ENCODE measurements at regions not wholly inside any gene's neighbourhood (a gene's known extent, or its start where the extent isn't known, plus 50 kb on each side); places are given as distances from the start of the nearest gene placed in this dataset.

DNA sequence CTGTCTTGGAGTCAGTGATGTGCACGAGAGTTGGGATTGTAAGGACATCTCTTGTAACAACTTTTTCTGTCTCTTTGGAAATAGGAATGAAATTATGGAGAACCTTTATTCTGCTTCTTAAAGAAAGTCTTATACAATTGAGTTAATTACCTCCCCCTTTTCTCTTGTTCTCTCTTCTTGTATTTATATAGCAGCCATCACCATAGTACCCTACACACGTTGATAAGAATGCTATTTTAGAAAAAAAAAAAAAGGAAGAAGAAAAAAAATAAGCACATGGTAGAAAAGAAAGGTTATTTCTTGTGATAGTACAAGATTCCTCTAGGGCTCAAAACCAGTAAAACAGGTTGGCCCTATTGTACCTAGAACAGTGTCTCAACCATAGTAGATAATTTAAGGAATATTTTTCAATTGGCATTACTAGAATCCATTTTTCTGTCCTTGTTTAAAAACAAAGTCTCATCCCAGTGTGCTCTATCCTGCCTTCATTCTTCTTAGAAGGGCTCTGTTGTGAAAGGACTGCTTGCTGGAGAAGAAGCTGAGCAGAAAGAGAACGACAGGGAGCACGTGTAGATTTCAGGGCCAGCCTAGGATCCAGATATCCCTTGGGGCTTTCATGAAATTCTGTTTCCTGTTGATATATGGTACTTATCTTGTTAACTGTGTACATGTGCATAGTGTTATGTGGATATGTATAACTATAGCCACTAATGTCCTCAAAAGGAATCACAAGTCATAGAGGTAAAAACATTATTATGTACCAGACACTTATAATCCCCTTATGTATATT is 392.3 kb upstream of the MEF2C start:
- Histone ChIP-seq H2AFZ (ENCODE audit: low read depth, low read length) (no peak overlapping the region), H3K79me2 (ENCODE audit: control insufficient read depth, insufficient read depth, low read length) (no peaks in the 10 kb centered on the region), H3K27ac (ENCODE audit: insufficient read depth, low read depth, low read length) (no peak overlapping the region), H3K27me3 (ENCODE audit: control insufficient read depth in 2 of 2, insufficient read depth in 2 of 2, low read length in 2 of 2) (no peaks in the 10 kb centered on the region), H3K4me3 (replicated peaks in 1 of 3; ENCODE audit: insufficient read depth in 1 of 3, low read depth in 1 of 3, low read length in 3 of 3) (no peak overlapping the region), H3K9me3 (replicated peaks; ENCODE audit: control insufficient read depth, insufficient read depth, low read length) (no peaks in the 10 kb centered on the region), H3K36me3 (ENCODE audit: control insufficient read depth in 2 of 2, extremely low read depth in 1 of 2, insufficient read depth in 2 of 2, low read length in 2 of 2) (no peaks in the 10 kb centered on the region), H3K4me2 (ENCODE audit: insufficient read depth, low read length) (no peak overlapping the region), H3K4me1 (ENCODE audit: control insufficient read depth, extremely low read depth, insufficient read depth, low read length) (no peaks in the 10 kb centered on the region), H3K9me1 (replicated peaks; ENCODE audit: control insufficient read depth, extremely low read depth, insufficient read depth, low read length) (no peaks in the 10 kb centered on the region), H4K20me1 (replicated peaks; ENCODE audit: control insufficient read depth, extremely low read depth, insufficient read depth, low read length) (no peaks in the 10 kb centered on the region), H3K9ac (replicated peaks; ENCODE audit: extremely low read depth, insufficient read depth, low read length) (no peak overlapping the region)
- no TSS peak for BruUV-seq (replicated peaks)
- dilution Hi-C loops (cut with MboI; ENCODE audit: extremely low pct_ligation_motif_present, low sequenced_read_pairs) (no loop called here), intact Hi-C loops (cut with micrococcal nuclease) (no loop called here)
- DNase-seq (ENCODE audit: low read depth, low spot score), result no peak
- FAIRE-seq, result no peak
- ChIA-PET CTCF (no interaction called here), POLR2A (no interaction called here)
- no peak for TF ChIP-seq POLR2AphosphoS5 (IDR thresholded peaks at IDR 0.05; ENCODE audit: insufficient read depth, low read depth, low read length)
- TF ChIP-seq, protein P1, sequence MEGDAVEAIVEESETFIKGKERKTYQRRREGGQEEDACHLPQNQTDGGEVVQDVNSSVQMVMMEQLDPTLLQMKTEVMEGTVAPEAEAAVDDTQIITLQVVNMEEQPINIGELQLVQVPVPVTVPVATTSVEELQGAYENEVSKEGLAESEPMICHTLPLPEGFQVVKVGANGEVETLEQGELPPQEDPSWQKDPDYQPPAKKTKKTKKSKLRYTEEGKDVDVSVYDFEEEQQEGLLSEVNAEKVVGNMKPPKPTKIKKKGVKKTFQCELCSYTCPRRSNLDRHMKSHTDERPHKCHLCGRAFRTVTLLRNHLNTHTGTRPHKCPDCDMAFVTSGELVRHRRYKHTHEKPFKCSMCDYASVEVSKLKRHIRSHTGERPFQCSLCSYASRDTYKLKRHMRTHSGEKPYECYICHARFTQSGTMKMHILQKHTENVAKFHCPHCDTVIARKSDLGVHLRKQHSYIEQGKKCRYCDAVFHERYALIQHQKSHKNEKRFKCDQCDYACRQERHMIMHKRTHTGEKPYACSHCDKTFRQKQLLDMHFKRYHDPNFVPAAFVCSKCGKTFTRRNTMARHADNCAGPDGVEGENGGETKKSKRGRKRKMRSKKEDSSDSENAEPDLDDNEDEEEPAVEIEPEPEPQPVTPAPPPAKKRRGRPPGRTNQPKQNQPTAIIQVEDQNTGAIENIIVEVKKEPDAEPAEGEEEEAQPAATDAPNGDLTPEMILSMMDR (IDR thresholded peaks at IDR 0.05; ENCODE audit: extremely low read depth in 1 of 2, insufficient read depth in 1 of 2, low read depth in 1 of 2, low read length in 2 of 2), result no peak
- no peak for TF ChIP-seq JUN (IDR thresholded peaks at IDR 0.05; ENCODE audit: borderline replicate concordance, insufficient read depth, insufficient read length, low read depth)
- TF ChIP-seq MYC (IDR thresholded peaks at IDR 0.05; ENCODE audit: low read depth, low read length), result no peak
- TF ChIP-seq POLR2A (IDR thresholded peaks at IDR 0.05; ENCODE audit: low read depth, low read length), result no peak
- TF ChIP-seq, protein P2, sequence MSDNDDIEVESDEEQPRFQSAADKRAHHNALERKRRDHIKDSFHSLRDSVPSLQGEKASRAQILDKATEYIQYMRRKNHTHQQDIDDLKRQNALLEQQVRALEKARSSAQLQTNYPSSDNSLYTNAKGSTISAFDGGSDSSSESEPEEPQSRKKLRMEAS (IDR thresholded peaks at IDR 0.05; ENCODE audit: insufficient read depth, insufficient read length), result no peak
- TF ChIP-seq GATA2 (IDR thresholded peaks at IDR 0.05; ENCODE audit: insufficient read depth, insufficient read length, low read depth, low read length), result no peak
- TF ChIP-seq EZH2 (IDR thresholded peaks at IDR 0.05; ENCODE audit: borderline replicate concordance, low read depth, low read length, severe bottlenecking), result no peak
- no peak for TF ChIP-seq FOS (IDR thresholded peaks at IDR 0.05; ENCODE audit: borderline replicate concordance, insufficient read depth, low read length)

Measured in endothelial cell of umbilical vein (primary cell).